Karpas-422 (cell line): ENCODE measurements at regions not wholly inside any gene's neighbourhood (a gene's known extent, or its start where the extent isn't known, plus 50 kb on each side); places are given as distances from the start of the nearest gene placed in this dataset.

Experiments used
- DNase-seq: peaks from one replicate; pipeline ENCODE4 v3.0.0-alpha.2; 2015
- H2AFZ ChIP-seq: fragments of 200-600 bp; sonication (generic); 2 replicates; pipeline ENCODE4 v1.6.1; 2014; ENCODE audit warnings: antibody characterized with exemption, low read length, mixed read lengths
- H3K27ac ChIP-seq: fragments of 200-600 bp; sonication (generic); 2 replicates; pipeline ENCODE4 v1.5.1; 2014; ENCODE audit warnings: mild to moderate bottlenecking, low read length, moderate library complexity
- H3K27me3 ChIP-seq: fragments of 200-600 bp; sonication (generic); 2 replicates; pipeline ENCODE4 v1.6.1; 2014; ENCODE audit warnings: low read length, mixed read lengths
- H3K36me3 ChIP-seq: fragments of 200-600 bp; sonication (generic); 2 replicates; pipeline ENCODE4 v1.6.1; 2014; ENCODE audit warnings: low read length, mixed read lengths; ENCODE audit not compliant: insufficient read depth
- H3K4me1 ChIP-seq: fragments of 200-600 bp; sonication (generic); 2 replicates; pipeline ENCODE4 v1.6.1; 2014; ENCODE audit warnings: mild to moderate bottlenecking, low read length, mixed read lengths
- H3K4me2 ChIP-seq: fragments of 200-600 bp; sonication (generic); 2 replicates; pipeline ENCODE4 v1.6.1; 2014; ENCODE audit warnings: low read length, low read depth, mild to moderate bottlenecking; ENCODE audit not compliant: poor library complexity, severe bottlenecking
- H3K4me3 ChIP-seq: fragments of 200-600 bp; sonication (generic); 2 replicates; pipeline ENCODE4 v1.5.1; 2014; ENCODE audit warnings: mild to moderate bottlenecking, antibody characterized with exemption, low read length, mixed read lengths
- H3K79me2 ChIP-seq: fragments of 200-600 bp; sonication (generic); 2 replicates; pipeline ENCODE4 v1.6.1; 2014; ENCODE audit warnings: mild to moderate bottlenecking, low read length, mixed read lengths
- H3K9ac ChIP-seq: fragments of 200-600 bp; sonication (generic); 2 replicates; pipeline ENCODE4 v1.6.0; 2014; ENCODE audit warnings: low read length
- H3K9me2 ChIP-seq: fragments of 200-600 bp; sonication (generic), shearing (Covaris generic); replicated peaks from 2 replicates; pipeline ENCODE4 v1.6.0; 2014; ENCODE audit warnings: mild to moderate bottlenecking, low read length, moderate library complexity; ENCODE audit not compliant: insufficient read depth
- H3K9me3 ChIP-seq: fragments of 300-700, 200-600 bp; sonication (generic); 2 replicates; pipeline ENCODE4 v1.6.1; 2014; ENCODE audit warnings: low read length, mixed read lengths
- H4K20me1 ChIP-seq: fragments of 200-600 bp; sonication (generic); 2 replicates; pipeline ENCODE4 v1.6.1; 2014; ENCODE audit warnings: mild to moderate bottlenecking, antibody characterized with exemption, low read length, low read depth; ENCODE audit not compliant: insufficient read depth

GRCh38 chr3:8223766-8224165 is 277.9 kb upstream of the LMCD1 start:
- no peaks in the 10 kb centered on the region for H3K9me2 ChIP-seq
- no peaks in the 10 kb centered on the region for H3K4me1 ChIP-seq
- DNase-seq: no peak
- no peak overlapping the region for H3K27ac ChIP-seq
- no peaks in the 10 kb centered on the region for H4K20me1 ChIP-seq
- H3K4me3 ChIP-seq: no peak overlapping the region
- no peak overlapping the region for H2AFZ ChIP-seq
- no peaks in the 10 kb centered on the region for H3K27me3 ChIP-seq
- no peak overlapping the region for H3K4me2 ChIP-seq
- no peaks in the 10 kb centered on the region for H3K79me2 ChIP-seq
- H3K36me3 ChIP-seq: no peaks in the 10 kb centered on the region
- no peaks in the 10 kb centered on the region for H3K9me3 ChIP-seq
- H3K9ac ChIP-seq: no peak overlapping the region

GRCh38 chr3:8224941-8225340 is 276.7 kb upstream of the LMCD1 start:
- Histone ChIP-seq H3K4me2 (no peak overlapping the region), H3K9me2 (no peaks in the 10 kb centered on the region), H3K4me1 (no peaks in the 10 kb centered on the region), H3K27me3 (no peaks in the 10 kb centered on the region), H2AFZ (no peak overlapping the region), H3K27ac (no peak overlapping the region), H3K9ac (no peak overlapping the region), H4K20me1 (no peaks in the 10 kb centered on the region), H3K79me2 (no peaks in the 10 kb centered on the region), H3K9me3 (no peaks in the 10 kb centered on the region), H3K36me3 (no peaks in the 10 kb centered on the region), H3K4me3 (no peak overlapping the region)
- no peak for DNase-seq

- H3K9ac ChIP-seq: no peak overlapping the region
- H3K27ac ChIP-seq: no peak overlapping the region
- H3K4me1 ChIP-seq: no peaks in the 10 kb centered on the region
- H3K9me2 ChIP-seq: no peaks in the 10 kb centered on the region
- no peaks in the 10 kb centered on the region for H3K36me3 ChIP-seq
- no peaks in the 10 kb centered on the region for H4K20me1 ChIP-seq
- H3K27me3 ChIP-seq: no peaks in the 10 kb centered on the region
- H3K4me3 ChIP-seq: no peak overlapping the region
- H3K4me2 ChIP-seq: no peak overlapping the region
- no peaks in the 10 kb centered on the region for H3K79me2 ChIP-seq
- no peaks in the 10 kb centered on the region for H3K9me3 ChIP-seq
- H2AFZ ChIP-seq: no peak overlapping the region
- no peak for DNase-seq
Observed at GRCh38 chr3:8233938-8234337, 267.7 kb upstream of the LMCD1 start.

- H3K27ac ChIP-seq: no peak overlapping the region
- no peaks in the 10 kb centered on the region for H3K9me3 ChIP-seq
- H3K4me3 ChIP-seq: no peak overlapping the region
- no peaks in the 10 kb centered on the region for H4K20me1 ChIP-seq
- H3K9me2 ChIP-seq: no peaks in the 10 kb centered on the region
- no peak overlapping the region for H3K4me2 ChIP-seq
- no peaks in the 10 kb centered on the region for H3K4me1 ChIP-seq
- no peaks in the 10 kb centered on the region for H3K36me3 ChIP-seq
- H3K27me3 ChIP-seq: no peaks in the 10 kb centered on the region
- no peak for DNase-seq
- no peaks in the 10 kb centered on the region for H3K79me2 ChIP-seq
- H3K9ac ChIP-seq: no peak overlapping the region
- H2AFZ ChIP-seq: no peak overlapping the region
Observed at GRCh38 chr3:8236264-8236663, 265.4 kb upstream of the LMCD1 start.

- no peak overlapping the region for H3K9ac ChIP-seq
- no peaks in the 10 kb centered on the region for H3K9me2 ChIP-seq
- H4K20me1 ChIP-seq: no peaks in the 10 kb centered on the region
- H3K4me2 ChIP-seq: no peak overlapping the region
- DNase-seq: no peak
- no peak overlapping the region for H2AFZ ChIP-seq
- H3K27me3 ChIP-seq: no peaks in the 10 kb centered on the region
- H3K4me3 ChIP-seq: no peak overlapping the region
- no peaks in the 10 kb centered on the region for H3K9me3 ChIP-seq
- no peaks in the 10 kb centered on the region for H3K36me3 ChIP-seq
- no peaks in the 10 kb centered on the region for H3K79me2 ChIP-seq
- H3K27ac ChIP-seq: no peak overlapping the region
- no peaks in the 10 kb centered on the region for H3K4me1 ChIP-seq
Observed at GRCh38 chr3:8237893-8238292, 263.7 kb upstream of the LMCD1 start.

GRCh38 chr3:8238432-8238831 is 263.2 kb upstream of the LMCD1 start:
- Histone ChIP-seq H3K79me2 (no peaks in the 10 kb centered on the region), H3K4me1 (no peaks in the 10 kb centered on the region), H3K9me3 (no peaks in the 10 kb centered on the region), H3K9ac (no peak overlapping the region), H3K4me2 (no peak overlapping the region), H3K27me3 (no peaks in the 10 kb centered on the region), H3K27ac (no peak overlapping the region), H3K9me2 (no peaks in the 10 kb centered on the region), H3K36me3 (no peaks in the 10 kb centered on the region), H2AFZ (no peak overlapping the region), H3K4me3 (no peak overlapping the region), H4K20me1 (no peaks in the 10 kb centered on the region)
- DNase-seq: no peak

- Histone ChIP-seq H2AFZ (no peak overlapping the region), H3K79me2 (no peaks in the 10 kb centered on the region), H3K9me2 (no peaks in the 10 kb centered on the region), H3K4me3 (no peak overlapping the region), H3K27ac (no peak overlapping the region), H3K9me3 (no peaks in the 10 kb centered on the region), H3K4me2 (no peak overlapping the region), H3K4me1 (no peaks in the 10 kb centered on the region), H3K36me3 (no peaks in the 10 kb centered on the region), H3K9ac (no peak overlapping the region), H4K20me1 (no peaks in the 10 kb centered on the region), H3K27me3 (no peaks in the 10 kb centered on the region)
- no peak for DNase-seq
Observed at GRCh38 chr3:8239095-8239494, 262.5 kb upstream of the LMCD1 start.

- H2AFZ ChIP-seq: no peak overlapping the region
Observed at GRCh38 chr3:8239718-8240695, 261.6 kb upstream of the LMCD1 start.

More at GRCh38 chr3:8239718-8240695, 261.6 kb upstream of the LMCD1 start:
- Histone ChIP-seq H3K9ac (no peak overlapping the region), H3K4me3 (no peak overlapping the region), H4K20me1 (no peaks in the 10 kb centered on the region), H3K4me2 (no peak overlapping the region), H3K36me3 (no peaks in the 10 kb centered on the region), H3K27ac (no peak overlapping the region), H3K27me3 (no peaks in the 10 kb centered on the region), H3K79me2 (no peaks in the 10 kb centered on the region), H3K9me3 (no peaks in the 10 kb centered on the region), H3K4me1 (no peaks in the 10 kb centered on the region), H3K9me2 (no peaks in the 10 kb centered on the region)
- peak; percentile 78 for DNase-seq
